ENCODE measurements at regions not wholly inside any gene's neighbourhood (a gene's known extent, or its start where the extent isn't known, plus 50 kb on each side); places are given as distances from the start of the nearest gene placed in this dataset.

GRCh38 chr15:81596159-81596865 is 222.3 kb upstream of the TMC3 start:
- TF ChIP-seq CTCF (IDR thresholded peaks at IDR 0.05; ENCODE audit: borderline replicate concordance, extremely low read depth, low read length, poor library complexity, severe bottlenecking) (no peak), EZH2 (IDR thresholded peaks at IDR 0.05; ENCODE audit: borderline replicate concordance, low read depth, low read length, severe bottlenecking) (no peak)

All from DND-41 (cell line).